ENCODE measurements at regions not wholly inside any gene's neighbourhood (a gene's known extent, or its start where the extent isn't known, plus 50 kb on each side); places are given as distances from the start of the nearest gene placed in this dataset.

GRCh38 chr18:69109686-69110085 is 291.0 kb upstream of the DOK6 start:
- WGBS (ENCODE audit: insufficient coverage): no CpG with 5 or more reads among the region's 2 CpGs
- Histone ChIP-seq H3K27ac (ENCODE audit: low read length) (no peak overlapping the region), H3K36me3 (ENCODE audit: control insufficient read depth, insufficient read depth, low read length) (no peaks in the 10 kb centered on the region), H3K27me3 (ENCODE audit: control insufficient read depth, insufficient read depth, low read length) (no peaks in the 10 kb centered on the region), H3K4me1 (ENCODE audit: control insufficient read depth, insufficient read depth, low read length) (no peaks in the 10 kb centered on the region), H3K4me3 (ENCODE audit: low read length) (no peak overlapping the region), H3K9me3 (replicated peaks; ENCODE audit: control insufficient read depth, low read depth, low read length) (no peaks in the 10 kb centered on the region)
- peak; percentile 9 for DNase-seq

GRCh38 chr18:69120833-69121232 is 279.9 kb upstream of the DOK6 start:
- Histone ChIP-seq H3K4me1 (ENCODE audit: control insufficient read depth, insufficient read depth, low read length) (no peaks in the 10 kb centered on the region), H3K27me3 (ENCODE audit: control insufficient read depth, insufficient read depth, low read length) (no peaks in the 10 kb centered on the region), H3K27ac (ENCODE audit: low read length) (no peak overlapping the region), H3K36me3 (ENCODE audit: control insufficient read depth, insufficient read depth, low read length) (no peaks in the 10 kb centered on the region), H3K9me3 (replicated peaks; ENCODE audit: control insufficient read depth, low read depth, low read length) (no peaks in the 10 kb centered on the region), H3K4me3 (ENCODE audit: low read length) (no peak overlapping the region)
- DNase-seq: no peak
- no CpG with 5 or more reads among the region's 2 CpGs for WGBS (ENCODE audit: insufficient coverage)

- no peak overlapping the region for H3K27ac ChIP-seq (ENCODE audit: low read length)
- H3K36me3 ChIP-seq (ENCODE audit: control insufficient read depth, insufficient read depth, low read length): no peaks in the 10 kb centered on the region
- H3K4me1 ChIP-seq (ENCODE audit: control insufficient read depth, insufficient read depth, low read length): no peaks in the 10 kb centered on the region
- H3K9me3 ChIP-seq (replicated peaks; ENCODE audit: control insufficient read depth, low read depth, low read length): no peaks in the 10 kb centered on the region
- no peak overlapping the region for H3K4me3 ChIP-seq (ENCODE audit: low read length)
- WGBS (ENCODE audit: insufficient coverage): no CpG with 5 or more reads among the region's 1 CpG
- no peak for DNase-seq
- H3K27me3 ChIP-seq (ENCODE audit: control insufficient read depth, insufficient read depth, low read length): no peaks in the 10 kb centered on the region
Observed at GRCh38 chr18:69123421-69123820, 277.3 kb upstream of the DOK6 start.

- H3K4me1 ChIP-seq (ENCODE audit: control insufficient read depth, insufficient read depth, low read length): peaks cover 4% of the 10 kb centered on the region
- peak; percentile 74 for DNase-seq
- H3K27me3 ChIP-seq (ENCODE audit: control insufficient read depth, insufficient read depth, low read length): no peaks in the 10 kb centered on the region
- H3K9me3 ChIP-seq (replicated peaks; ENCODE audit: control insufficient read depth, low read depth, low read length): peaks cover 5% of the 10 kb centered on the region
- H3K36me3 ChIP-seq (ENCODE audit: control insufficient read depth, insufficient read depth, low read length): no peaks in the 10 kb centered on the region
- H3K4me3 ChIP-seq (ENCODE audit: low read length): no peak overlapping the region
- peak overlapping the region; percentile 25 for H3K27ac ChIP-seq (ENCODE audit: low read length)
- 20% methylated on average over 1 of the region's 3 CpGs for WGBS (ENCODE audit: insufficient coverage)
Observed at GRCh38 chr18:69127873-69128500, 272.7 kb upstream of the DOK6 start.

- WGBS (ENCODE audit: insufficient coverage): no CpG with 5 or more reads among the region's 5 CpGs
- Histone ChIP-seq H3K27ac (ENCODE audit: low read length) (no peak overlapping the region), H3K4me1 (ENCODE audit: control insufficient read depth, insufficient read depth, low read length) (peaks cover 4% of the 10 kb centered on the region), H3K4me3 (ENCODE audit: low read length) (no peak overlapping the region), H3K36me3 (ENCODE audit: control insufficient read depth, insufficient read depth, low read length) (no peaks in the 10 kb centered on the region), H3K9me3 (replicated peaks; ENCODE audit: control insufficient read depth, low read depth, low read length) (peaks cover 5% of the 10 kb centered on the region), H3K27me3 (ENCODE audit: control insufficient read depth, insufficient read depth, low read length) (no peaks in the 10 kb centered on the region)
- DNase-seq: peak; percentile 61
Observed at GRCh38 chr18:69128566-69128965, 272.1 kb upstream of the DOK6 start.

GRCh38 chr18:69128978-69129377 is 271.7 kb upstream of the DOK6 start:
- no peaks in the 10 kb centered on the region for H3K27me3 ChIP-seq (ENCODE audit: control insufficient read depth, insufficient read depth, low read length)
- H3K4me1 ChIP-seq (ENCODE audit: control insufficient read depth, insufficient read depth, low read length): peaks cover 4% of the 10 kb centered on the region
- no peak overlapping the region for H3K27ac ChIP-seq (ENCODE audit: low read length)
- 67% methylated on average over 2 of the region's 3 CpGs for WGBS (ENCODE audit: insufficient coverage)
- DNase-seq: no peak
- H3K36me3 ChIP-seq (ENCODE audit: control insufficient read depth, insufficient read depth, low read length): no peaks in the 10 kb centered on the region
- H3K9me3 ChIP-seq (replicated peaks; ENCODE audit: control insufficient read depth, low read depth, low read length): peaks cover 5% of the 10 kb centered on the region
- no peak overlapping the region for H3K4me3 ChIP-seq (ENCODE audit: low read length)

- Histone ChIP-seq H3K36me3 (ENCODE audit: control insufficient read depth, insufficient read depth, low read length) (no peaks in the 10 kb centered on the region), H3K4me3 (ENCODE audit: low read length) (no peak overlapping the region), H3K27ac (ENCODE audit: low read length) (no peak overlapping the region), H3K27me3 (ENCODE audit: control insufficient read depth, insufficient read depth, low read length) (no peaks in the 10 kb centered on the region), H3K9me3 (replicated peaks; ENCODE audit: control insufficient read depth, low read depth, low read length) (no peaks in the 10 kb centered on the region), H3K4me1 (ENCODE audit: control insufficient read depth, insufficient read depth, low read length) (no peaks in the 10 kb centered on the region)
- no peak for DNase-seq
- no CpG with 5 or more reads among the region's 2 CpGs for WGBS (ENCODE audit: insufficient coverage)
Observed at GRCh38 chr18:69138088-69138487, 262.6 kb upstream of the DOK6 start.

GRCh38 chr18:69143084-69143483 is 257.6 kb upstream of the DOK6 start:
- WGBS (ENCODE audit: insufficient coverage): no CpG with 5 or more reads among the region's 2 CpGs
- no peak overlapping the region for H3K27ac ChIP-seq (ENCODE audit: low read length)
- H3K27me3 ChIP-seq (ENCODE audit: control insufficient read depth, insufficient read depth, low read length): no peaks in the 10 kb centered on the region
- no peaks in the 10 kb centered on the region for H3K4me1 ChIP-seq (ENCODE audit: control insufficient read depth, insufficient read depth, low read length)
- DNase-seq: no peak
- no peaks in the 10 kb centered on the region for H3K9me3 ChIP-seq (replicated peaks; ENCODE audit: control insufficient read depth, low read depth, low read length)
- no peaks in the 10 kb centered on the region for H3K36me3 ChIP-seq (ENCODE audit: control insufficient read depth, insufficient read depth, low read length)
- no peak overlapping the region for H3K4me3 ChIP-seq (ENCODE audit: low read length)

GRCh38 chr18:69152436-69152835 is 248.3 kb upstream of the DOK6 start:
- H3K27ac ChIP-seq (ENCODE audit: low read length): no peak overlapping the region
- H3K9me3 ChIP-seq (replicated peaks; ENCODE audit: control insufficient read depth, low read depth, low read length): no peaks in the 10 kb centered on the region

GRCh38 chr18:69157906-69158305 is 242.8 kb upstream of the DOK6 start:
- Histone ChIP-seq H3K9me3 (replicated peaks; ENCODE audit: control insufficient read depth, low read depth, low read length) (no peaks in the 10 kb centered on the region), H3K4me1 (ENCODE audit: control insufficient read depth, insufficient read depth, low read length) (peaks cover 2% of the 10 kb centered on the region), H3K4me3 (ENCODE audit: low read length) (no peak overlapping the region), H3K27me3 (ENCODE audit: control insufficient read depth, insufficient read depth, low read length) (no peaks in the 10 kb centered on the region), H3K27ac (ENCODE audit: low read length) (no peak overlapping the region), H3K36me3 (ENCODE audit: control insufficient read depth, insufficient read depth, low read length) (no peaks in the 10 kb centered on the region)
- no peak for DNase-seq
- WGBS (ENCODE audit: insufficient coverage): 89% methylated on average over 6 of the region's 10 CpGs

More at GRCh38 chr18:69152436-69152835, 248.3 kb upstream of the DOK6 start:
- no peak for DNase-seq
- H3K36me3 ChIP-seq (ENCODE audit: control insufficient read depth, insufficient read depth, low read length): no peaks in the 10 kb centered on the region
- no peaks in the 10 kb centered on the region for H3K27me3 ChIP-seq (ENCODE audit: control insufficient read depth, insufficient read depth, low read length)
- H3K4me3 ChIP-seq (ENCODE audit: low read length): no peak overlapping the region
- no CpG with 5 or more reads among the region's 3 CpGs for WGBS (ENCODE audit: insufficient coverage)
- no peaks in the 10 kb centered on the region for H3K4me1 ChIP-seq (ENCODE audit: control insufficient read depth, insufficient read depth, low read length)

GRCh38 chr18:69158944-69159343 is 241.7 kb upstream of the DOK6 start:
- no peaks in the 10 kb centered on the region for H3K27me3 ChIP-seq (ENCODE audit: control insufficient read depth, insufficient read depth, low read length)
- WGBS (ENCODE audit: insufficient coverage): 83% methylated on average over 4 of the region's 6 CpGs
- H3K4me3 ChIP-seq (ENCODE audit: low read length): no peak overlapping the region
- no peaks in the 10 kb centered on the region for H3K9me3 ChIP-seq (replicated peaks; ENCODE audit: control insufficient read depth, low read depth, low read length)
- H3K27ac ChIP-seq (ENCODE audit: low read length): no peak overlapping the region
- H3K4me1 ChIP-seq (ENCODE audit: control insufficient read depth, insufficient read depth, low read length): peaks cover 2% of the 10 kb centered on the region
- no peaks in the 10 kb centered on the region for H3K36me3 ChIP-seq (ENCODE audit: control insufficient read depth, insufficient read depth, low read length)
- no peak for DNase-seq

Measured in muscle of leg (tissue), 3 donors.